ENCODE measurements at regions not wholly inside any gene's neighbourhood (a gene's known extent, or its start where the extent isn't known, plus 50 kb on each side); places are given as distances from the start of the nearest gene placed in this dataset.

GRCh38 chr3:25133588-25133987 lies 294.5 kb upstream of the RARB start:
- H3K4me3 ChIP-seq: no peak overlapping the region
- no peak overlapping the region for H3K27ac ChIP-seq
- TF ChIP-seq, protein P1, sequence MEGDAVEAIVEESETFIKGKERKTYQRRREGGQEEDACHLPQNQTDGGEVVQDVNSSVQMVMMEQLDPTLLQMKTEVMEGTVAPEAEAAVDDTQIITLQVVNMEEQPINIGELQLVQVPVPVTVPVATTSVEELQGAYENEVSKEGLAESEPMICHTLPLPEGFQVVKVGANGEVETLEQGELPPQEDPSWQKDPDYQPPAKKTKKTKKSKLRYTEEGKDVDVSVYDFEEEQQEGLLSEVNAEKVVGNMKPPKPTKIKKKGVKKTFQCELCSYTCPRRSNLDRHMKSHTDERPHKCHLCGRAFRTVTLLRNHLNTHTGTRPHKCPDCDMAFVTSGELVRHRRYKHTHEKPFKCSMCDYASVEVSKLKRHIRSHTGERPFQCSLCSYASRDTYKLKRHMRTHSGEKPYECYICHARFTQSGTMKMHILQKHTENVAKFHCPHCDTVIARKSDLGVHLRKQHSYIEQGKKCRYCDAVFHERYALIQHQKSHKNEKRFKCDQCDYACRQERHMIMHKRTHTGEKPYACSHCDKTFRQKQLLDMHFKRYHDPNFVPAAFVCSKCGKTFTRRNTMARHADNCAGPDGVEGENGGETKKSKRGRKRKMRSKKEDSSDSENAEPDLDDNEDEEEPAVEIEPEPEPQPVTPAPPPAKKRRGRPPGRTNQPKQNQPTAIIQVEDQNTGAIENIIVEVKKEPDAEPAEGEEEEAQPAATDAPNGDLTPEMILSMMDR (IDR thresholded peaks at IDR 0.05): no peak
- TF ChIP-seq POLR2AphosphoS5 (IDR thresholded peaks at IDR 0.05; ENCODE audit: insufficient read depth in 1 of 2, low read depth in 1 of 2) (no peak), POLR2A (IDR thresholded peaks at IDR 0.05) (no peak)
- DNase-seq (ENCODE audit: extremely low spot score in 2 of 2): no peak
- intact Hi-C loops (cut with DNase I): no loop called here
- H3K9me3 ChIP-seq: no peaks in the 10 kb centered on the region
- H3K4me1 ChIP-seq: no peaks in the 10 kb centered on the region
- H3K36me3 ChIP-seq: no peaks in the 10 kb centered on the region
- no peaks in the 10 kb centered on the region for H3K27me3 ChIP-seq

- Histone ChIP-seq H3K4me1 (no peaks in the 10 kb centered on the region), H3K9me3 (no peaks in the 10 kb centered on the region), H3K36me3 (no peaks in the 10 kb centered on the region), H3K4me3 (no peak overlapping the region), H3K27ac (no peak overlapping the region), H3K27me3 (no peaks in the 10 kb centered on the region)
- intact Hi-C loops (cut with DNase I): no loop called here
- DNase-seq (ENCODE audit: extremely low spot score in 2 of 2): no peak
- TF ChIP-seq, protein P1 (IDR thresholded peaks at IDR 0.05): no peak
- TF ChIP-seq POLR2AphosphoS5 (IDR thresholded peaks at IDR 0.05; ENCODE audit: insufficient read depth in 1 of 2, low read depth in 1 of 2) (no peak), POLR2A (IDR thresholded peaks at IDR 0.05) (no peak)
Measured at GRCh38 chr3:25137606-25138005, 290.5 kb upstream of the RARB start.

DNA sequence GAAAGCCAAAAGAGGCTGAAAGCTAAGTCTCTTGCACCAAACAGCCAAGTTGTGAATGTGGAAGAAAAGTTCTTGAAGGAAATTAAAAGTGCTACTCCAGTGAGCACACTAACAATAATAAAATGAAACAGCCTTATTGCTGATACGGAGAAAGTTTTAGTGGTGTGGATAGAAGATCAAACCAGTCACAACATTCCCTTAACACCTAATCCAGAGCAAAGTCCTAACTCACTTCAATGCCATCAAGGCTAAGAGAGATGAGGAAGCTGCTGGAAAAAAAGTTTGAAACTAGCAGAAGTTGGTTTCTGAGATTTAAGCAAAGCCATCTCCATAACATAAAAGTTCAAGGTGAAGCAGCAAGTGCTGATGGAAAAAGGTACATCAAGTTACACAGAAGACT lies 288.8 kb upstream of the RARB start:
- intact Hi-C loops (cut with DNase I): no loop called here
- TF ChIP-seq, protein P1 (IDR thresholded peaks at IDR 0.05): no peak
- TF ChIP-seq POLR2AphosphoS5 (IDR thresholded peaks at IDR 0.05; ENCODE audit: insufficient read depth in 1 of 2, low read depth in 1 of 2): no peak
- no peak for TF ChIP-seq POLR2A (IDR thresholded peaks at IDR 0.05)

GRCh38 chr3:25142609-25143355 lies 285.3 kb upstream of the RARB start:
- H3K36me3 ChIP-seq: no peaks in the 10 kb centered on the region
- intact Hi-C loops (cut with DNase I): no loop called here
- H3K27me3 ChIP-seq: no peaks in the 10 kb centered on the region
- no peaks in the 10 kb centered on the region for H3K4me1 ChIP-seq
- H3K9me3 ChIP-seq: no peaks in the 10 kb centered on the region
- no peak overlapping the region for H3K4me3 ChIP-seq
- no peak overlapping the region for H3K27ac ChIP-seq
- DNase-seq (ENCODE audit: extremely low spot score in 2 of 2): no peak
- TF ChIP-seq, protein P1 (IDR thresholded peaks at IDR 0.05): no peak
- TF ChIP-seq POLR2AphosphoS5 (IDR thresholded peaks at IDR 0.05; ENCODE audit: insufficient read depth in 1 of 2, low read depth in 1 of 2) (no peak), POLR2A (IDR thresholded peaks at IDR 0.05) (no peak)

More for the DNA sequence above, 288.8 kb upstream of the RARB start:
- H3K27me3 ChIP-seq: no peaks in the 10 kb centered on the region
- no peaks in the 10 kb centered on the region for H3K4me1 ChIP-seq
- no peaks in the 10 kb centered on the region for H3K9me3 ChIP-seq
- H3K36me3 ChIP-seq: no peaks in the 10 kb centered on the region
- H3K4me3 ChIP-seq: no peak overlapping the region
- no peak for DNase-seq (ENCODE audit: extremely low spot score in 2 of 2)
- no peak overlapping the region for H3K27ac ChIP-seq

- no peak overlapping the region for H3K4me3 ChIP-seq
- H3K36me3 ChIP-seq: no peaks in the 10 kb centered on the region
- no peaks in the 10 kb centered on the region for H3K4me1 ChIP-seq
- TF ChIP-seq POLR2A (IDR thresholded peaks at IDR 0.05) (no peak), POLR2AphosphoS5 (IDR thresholded peaks at IDR 0.05; ENCODE audit: insufficient read depth in 1 of 2, low read depth in 1 of 2) (no peak)
- TF ChIP-seq, protein P1 (IDR thresholded peaks at IDR 0.05): no peak
- no peaks in the 10 kb centered on the region for H3K9me3 ChIP-seq
- no peak for DNase-seq (ENCODE audit: extremely low spot score in 2 of 2)
- H3K27me3 ChIP-seq: no peaks in the 10 kb centered on the region
- H3K27ac ChIP-seq: no peak overlapping the region
- intact Hi-C loops (cut with DNase I): no loop called here
Measured at GRCh38 chr3:25143356-25144025, 284.6 kb upstream of the RARB start.
